OCI-LY7 (cell line): ENCODE measurements at regions not wholly inside any gene's neighbourhood (a gene's known extent, or its start where the extent isn't known, plus 50 kb on each side); places are given as distances from the start of the nearest gene placed in this dataset.

Experiments
- CTCF ChIP-seq: fragments of 200-600 bp; sonication (generic); conservative IDR thresholded peaks from 2 replicates; pipeline ENCODE4 v1.5.1; 2014; ENCODE audit warnings: mild to moderate bottlenecking, antibody characterized with exemption, low read length, moderate library complexity, mixed read lengths
- EZH2phosphoT487 ChIP-seq: fragments of 200-600 bp; sonication (generic); IDR thresholded peaks from 2 replicates; pipeline ENCODE4 v1.6.1; 2018; ENCODE audit warnings: low read depth, borderline replicate concordance, mild to moderate bottlenecking, mixed run types, antibody characterized with exemption, low read length, moderate library complexity, mixed read lengths

DNA sequence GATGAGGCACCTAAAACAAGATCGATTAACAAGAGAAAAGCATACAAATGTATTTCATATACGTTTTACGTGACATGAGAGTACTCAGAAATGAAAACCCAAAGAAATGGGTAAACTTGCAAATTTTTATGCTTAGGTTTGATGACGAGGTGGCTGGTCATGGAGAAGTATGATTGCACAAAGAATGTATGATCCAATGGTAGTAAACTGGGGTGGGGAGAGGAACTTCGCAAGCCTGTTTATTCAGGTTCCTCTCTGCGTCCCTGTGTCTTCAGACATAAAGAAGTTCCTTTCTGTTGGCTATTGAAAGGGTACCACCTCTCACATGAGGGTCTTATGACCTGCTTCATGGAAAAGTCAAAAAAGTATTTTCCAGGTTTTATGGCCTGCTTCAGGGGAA lies 309.2 kb downstream of the BCOR start:
- TF ChIP-seq CTCF (no peak), EZH2phosphoT487 (no peak)
